ENCODE measurements at regions not wholly inside any gene's neighbourhood (a gene's known extent, or its start where the extent isn't known, plus 50 kb on each side); places are given as distances from the start of the nearest gene placed in this dataset.
A peak's percentile ranks its signal among the peaks of the same experiment; 100 is the strongest.

GRCh38 chr1:101107496-101108110, 82.0 kb upstream of the DPH5 start:
- no peak overlapping the region for H3K4me3 ChIP-seq (ENCODE audit: low read depth, low read length)
- no peaks in the 10 kb centered on the region for H3K36me3 ChIP-seq (ENCODE audit: control insufficient read depth, insufficient read depth, low read length)
- TF ChIP-seq, protein P1, sequence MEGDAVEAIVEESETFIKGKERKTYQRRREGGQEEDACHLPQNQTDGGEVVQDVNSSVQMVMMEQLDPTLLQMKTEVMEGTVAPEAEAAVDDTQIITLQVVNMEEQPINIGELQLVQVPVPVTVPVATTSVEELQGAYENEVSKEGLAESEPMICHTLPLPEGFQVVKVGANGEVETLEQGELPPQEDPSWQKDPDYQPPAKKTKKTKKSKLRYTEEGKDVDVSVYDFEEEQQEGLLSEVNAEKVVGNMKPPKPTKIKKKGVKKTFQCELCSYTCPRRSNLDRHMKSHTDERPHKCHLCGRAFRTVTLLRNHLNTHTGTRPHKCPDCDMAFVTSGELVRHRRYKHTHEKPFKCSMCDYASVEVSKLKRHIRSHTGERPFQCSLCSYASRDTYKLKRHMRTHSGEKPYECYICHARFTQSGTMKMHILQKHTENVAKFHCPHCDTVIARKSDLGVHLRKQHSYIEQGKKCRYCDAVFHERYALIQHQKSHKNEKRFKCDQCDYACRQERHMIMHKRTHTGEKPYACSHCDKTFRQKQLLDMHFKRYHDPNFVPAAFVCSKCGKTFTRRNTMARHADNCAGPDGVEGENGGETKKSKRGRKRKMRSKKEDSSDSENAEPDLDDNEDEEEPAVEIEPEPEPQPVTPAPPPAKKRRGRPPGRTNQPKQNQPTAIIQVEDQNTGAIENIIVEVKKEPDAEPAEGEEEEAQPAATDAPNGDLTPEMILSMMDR (IDR thresholded peaks at IDR 0.05; ENCODE audit: insufficient read depth, low read length, severe bottlenecking), result no peak
- DNase-seq (ENCODE audit: low read depth), result peak; percentile 31
- no peak for FAIRE-seq
- H3K27me3 ChIP-seq (ENCODE audit: control insufficient read depth, insufficient read depth, low read length), result no peaks in the 10 kb centered on the region

GRCh38 chr1:101105877-101106276, 80.3 kb upstream of the DPH5 start:
- Histone ChIP-seq H3K27me3 (ENCODE audit: control insufficient read depth, insufficient read depth, low read length) (no peaks in the 10 kb centered on the region), H3K36me3 (ENCODE audit: control insufficient read depth, insufficient read depth, low read length) (no peaks in the 10 kb centered on the region), H3K4me3 (ENCODE audit: low read depth, low read length) (no peak overlapping the region)
- FAIRE-seq (no peak), DNase-seq (ENCODE audit: low read depth) (no peak)
- TF ChIP-seq, protein P1 (IDR thresholded peaks at IDR 0.05; ENCODE audit: insufficient read depth, low read length, severe bottlenecking), result no peak

GRCh38 chr1:101102426-101103156, 77.0 kb upstream of the DPH5 start:
- no peaks in the 10 kb centered on the region for H3K36me3 ChIP-seq (ENCODE audit: control insufficient read depth, insufficient read depth, low read length)
- TF ChIP-seq, protein P1 (IDR thresholded peaks at IDR 0.05; ENCODE audit: insufficient read depth, low read length, severe bottlenecking), result no peak
- DNase-seq (ENCODE audit: low read depth), result no peak
- no peaks in the 10 kb centered on the region for H3K27me3 ChIP-seq (ENCODE audit: control insufficient read depth, insufficient read depth, low read length)
- no peak for FAIRE-seq
- no peak overlapping the region for H3K4me3 ChIP-seq (ENCODE audit: low read depth, low read length)

- DNase-seq (ENCODE audit: low read depth), result peak; percentile 53
- FAIRE-seq, result no peak
- TF ChIP-seq, protein P1 (IDR thresholded peaks at IDR 0.05; ENCODE audit: insufficient read depth, low read length, severe bottlenecking), result no peak
Observed at GRCh38 chr1:101101360-101101759, 75.8 kb upstream of the DPH5 start.

GRCh38 chr1:101100674-101101073, 75.1 kb upstream of the DPH5 start:
- FAIRE-seq, result no peak
- DNase-seq (ENCODE audit: low read depth), result no peak
- TF ChIP-seq, protein P1 (IDR thresholded peaks at IDR 0.05; ENCODE audit: insufficient read depth, low read length, severe bottlenecking), result no peak
- Histone ChIP-seq H3K36me3 (ENCODE audit: control insufficient read depth, insufficient read depth, low read length) (no peaks in the 10 kb centered on the region), H3K4me3 (ENCODE audit: low read depth, low read length) (no peak overlapping the region), H3K27me3 (ENCODE audit: control insufficient read depth, insufficient read depth, low read length) (no peaks in the 10 kb centered on the region)

More at GRCh38 chr1:101101360-101101759, 75.8 kb upstream of the DPH5 start:
- Histone ChIP-seq H3K36me3 (ENCODE audit: control insufficient read depth, insufficient read depth, low read length) (no peaks in the 10 kb centered on the region), H3K27me3 (ENCODE audit: control insufficient read depth, insufficient read depth, low read length) (no peaks in the 10 kb centered on the region), H3K4me3 (ENCODE audit: low read depth, low read length) (no peak overlapping the region)
